ENCODE measurements at regions not wholly inside any gene's neighbourhood (a gene's known extent, or its start where the extent isn't known, plus 50 kb on each side); places are given as distances from the start of the nearest gene placed in this dataset.

GRCh38 chr2:15700131-15700530, 108.5 kb downstream of the DDX1 start:
- Histone ChIP-seq H3K18ac (ENCODE audit: low read length) (no peak overlapping the region), H3K4me2 (ENCODE audit: low read length) (no peak overlapping the region), H2BK120ac (ENCODE audit: insufficient read depth, low read length, poor library complexity) (no peak overlapping the region), H3K79me2 (ENCODE audit: control insufficient read depth, insufficient read depth, low read length, poor library complexity) (no peaks in the 10 kb centered on the region), H3K27ac (ENCODE audit: low read depth, low read length) (no peak overlapping the region), H3K23ac (ENCODE audit: low read length) (no peak overlapping the region), H3K4me1 (ENCODE audit: control insufficient read depth in 1 of 2, insufficient read depth in 2 of 2, low read length in 2 of 2) (peaks cover 0 to 6% of the 10 kb centered on the region in 2 experiments), H2AFZ (ENCODE audit: insufficient read depth, low read length, poor library complexity) (no peak overlapping the region), H3K36me3 (ENCODE audit: control insufficient read depth in 1 of 2, insufficient read depth in 2 of 2, low read length in 2 of 2) (no peaks in the 10 kb centered on the region), H3K9me3 (ENCODE audit: insufficient read depth, low read depth, low read length) (no peaks in the 10 kb centered on the region), H2BK12ac (ENCODE audit: low read length) (no peak overlapping the region), H4K8ac (ENCODE audit: low read depth, low read length) (no peak overlapping the region), H3K79me1 (ENCODE audit: low read length) (peaks cover 4% of the 10 kb centered on the region), H3K14ac (ENCODE audit: low read length) (no peak overlapping the region), H4K91ac (ENCODE audit: low read depth, low read length) (no peak overlapping the region), H4K12ac (ENCODE audit: low read depth, low read length) (no peak overlapping the region), H3K9ac (ENCODE audit: low read length) (no peak overlapping the region), H2BK5ac (ENCODE audit: low read depth, low read length, poor library complexity) (no peak overlapping the region), H3K27me3 (ENCODE audit: insufficient read depth, low read length) (no peaks in the 10 kb centered on the region), H3K4me3 (ENCODE audit: low read depth, low read length) (no peak overlapping the region), H2AK5ac (ENCODE audit: low read length) (no peak overlapping the region), H3K4ac (ENCODE audit: low read depth, low read length) (no peak overlapping the region)
- WGBS (ENCODE audit: extremely low coverage, insufficient coverage, insufficient read length): no CpG with 5 or more reads among the region's 2 CpGs
- DNase-seq: no peak

- no peak overlapping the region for H4K91ac ChIP-seq (ENCODE audit: low read depth, low read length)
- no peak overlapping the region for H2AK5ac ChIP-seq (ENCODE audit: low read length)
- H3K14ac ChIP-seq (ENCODE audit: low read length): no peak overlapping the region
- H3K18ac ChIP-seq (ENCODE audit: low read length): no peak overlapping the region
- H3K79me2 ChIP-seq (ENCODE audit: control insufficient read depth, insufficient read depth, low read length, poor library complexity): no peaks in the 10 kb centered on the region
- no peak overlapping the region for H3K4me3 ChIP-seq (ENCODE audit: low read depth, low read length)
- no peak overlapping the region for H4K8ac ChIP-seq (ENCODE audit: low read depth, low read length)
- H3K27me3 ChIP-seq (ENCODE audit: insufficient read depth, low read length): no peaks in the 10 kb centered on the region
- no peaks in the 10 kb centered on the region for H3K9me3 ChIP-seq (ENCODE audit: insufficient read depth, low read depth, low read length)
- H2AFZ ChIP-seq (ENCODE audit: insufficient read depth, low read length, poor library complexity): no peak overlapping the region
- H3K9ac ChIP-seq (ENCODE audit: low read length): no peak overlapping the region
- no peak overlapping the region for H3K4me2 ChIP-seq (ENCODE audit: low read length)
- no peak overlapping the region for H2BK5ac ChIP-seq (ENCODE audit: low read depth, low read length, poor library complexity)
- no peak overlapping the region for H3K4ac ChIP-seq (ENCODE audit: low read depth, low read length)
- DNase-seq: no peak
- no peak overlapping the region for H3K23ac ChIP-seq (ENCODE audit: low read length)
- peaks cover 4% of the 10 kb centered on the region for H3K79me1 ChIP-seq (ENCODE audit: low read length)
- H3K27ac ChIP-seq (ENCODE audit: low read depth, low read length): no peak overlapping the region
- H2BK120ac ChIP-seq (ENCODE audit: insufficient read depth, low read length, poor library complexity): no peak overlapping the region
- H3K36me3 ChIP-seq (ENCODE audit: control insufficient read depth in 1 of 2, insufficient read depth in 2 of 2, low read length in 2 of 2): no peaks in the 10 kb centered on the region
- H3K4me1 ChIP-seq (ENCODE audit: control insufficient read depth in 1 of 2, insufficient read depth in 2 of 2, low read length in 2 of 2): peaks cover 0 to 6% of the 10 kb centered on the region in 2 experiments
- H2BK12ac ChIP-seq (ENCODE audit: low read length): no peak overlapping the region
- no peak overlapping the region for H4K12ac ChIP-seq (ENCODE audit: low read depth, low read length)
- no CpG with 5 or more reads among the region's 7 CpGs for WGBS (ENCODE audit: extremely low coverage, insufficient coverage, insufficient read length)
Measured at GRCh38 chr2:15700599-15701340, 109.1 kb downstream of the DDX1 start.

DNA sequence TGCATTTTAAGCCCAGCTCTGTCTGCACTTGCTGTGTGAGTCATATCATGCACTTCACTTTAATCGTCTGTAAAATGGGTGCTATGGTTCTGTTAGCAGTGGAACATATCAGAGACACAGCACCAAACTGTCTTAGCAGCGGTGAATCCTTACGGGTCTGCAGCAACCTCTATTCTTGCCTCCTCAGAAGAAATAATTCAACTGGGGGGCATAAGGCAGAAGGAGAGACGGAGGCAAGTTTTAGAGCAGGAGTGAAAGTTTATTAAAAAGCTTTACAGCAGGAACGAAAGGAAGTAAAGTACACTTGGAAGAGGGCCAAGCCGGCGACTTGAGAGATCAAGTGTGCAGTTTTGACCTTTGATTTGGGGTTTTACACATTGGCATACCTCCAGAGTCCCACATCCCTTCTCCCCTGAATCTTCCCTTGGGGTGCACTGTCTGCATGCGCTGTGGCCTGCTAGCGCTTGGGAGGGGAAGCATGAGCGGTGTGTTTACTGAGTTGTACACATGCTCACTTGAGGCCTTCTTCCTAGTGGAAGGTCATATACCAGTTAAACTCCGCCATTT, 109.8 kb downstream of the DDX1 start:
- H2BK5ac ChIP-seq (ENCODE audit: low read depth, low read length, poor library complexity): no peak overlapping the region
- H3K18ac ChIP-seq (ENCODE audit: low read length): no peak overlapping the region
- H2AFZ ChIP-seq (ENCODE audit: insufficient read depth, low read length, poor library complexity): no peak overlapping the region
- H3K4me1 ChIP-seq (ENCODE audit: control insufficient read depth in 1 of 2, insufficient read depth in 2 of 2, low read length in 2 of 2): peaks cover 0 to 6% of the 10 kb centered on the region in 2 experiments
- H3K23ac ChIP-seq (ENCODE audit: low read length): no peak overlapping the region
- no peaks in the 10 kb centered on the region for H3K79me2 ChIP-seq (ENCODE audit: control insufficient read depth, insufficient read depth, low read length, poor library complexity)
- no peak overlapping the region for H2BK12ac ChIP-seq (ENCODE audit: low read length)
- H2AK5ac ChIP-seq (ENCODE audit: low read length): no peak overlapping the region
- no peak overlapping the region for H3K27ac ChIP-seq (ENCODE audit: low read depth, low read length)
- no peak for DNase-seq
- no peak overlapping the region for H3K4ac ChIP-seq (ENCODE audit: low read depth, low read length)
- no peak overlapping the region for H4K12ac ChIP-seq (ENCODE audit: low read depth, low read length)
- no peaks in the 10 kb centered on the region for H3K27me3 ChIP-seq (ENCODE audit: insufficient read depth, low read length)
- H3K4me3 ChIP-seq (ENCODE audit: low read depth, low read length): no peak overlapping the region
- H3K9me3 ChIP-seq (ENCODE audit: insufficient read depth, low read depth, low read length): no peaks in the 10 kb centered on the region
- no peak overlapping the region for H3K4me2 ChIP-seq (ENCODE audit: low read length)
- H3K79me1 ChIP-seq (ENCODE audit: low read length): peaks cover 4% of the 10 kb centered on the region
- no peak overlapping the region for H2BK120ac ChIP-seq (ENCODE audit: insufficient read depth, low read length, poor library complexity)
- H4K8ac ChIP-seq (ENCODE audit: low read depth, low read length): no peak overlapping the region
- no peak overlapping the region for H4K91ac ChIP-seq (ENCODE audit: low read depth, low read length)
- no peak overlapping the region for H3K14ac ChIP-seq (ENCODE audit: low read length)
- no CpG with 5 or more reads among the region's 11 CpGs for WGBS (ENCODE audit: extremely low coverage, insufficient coverage, insufficient read length)
- H3K9ac ChIP-seq (ENCODE audit: low read length): no peak overlapping the region
- H3K36me3 ChIP-seq (ENCODE audit: control insufficient read depth in 1 of 2, insufficient read depth in 2 of 2, low read length in 2 of 2): no peaks in the 10 kb centered on the region

DNA sequence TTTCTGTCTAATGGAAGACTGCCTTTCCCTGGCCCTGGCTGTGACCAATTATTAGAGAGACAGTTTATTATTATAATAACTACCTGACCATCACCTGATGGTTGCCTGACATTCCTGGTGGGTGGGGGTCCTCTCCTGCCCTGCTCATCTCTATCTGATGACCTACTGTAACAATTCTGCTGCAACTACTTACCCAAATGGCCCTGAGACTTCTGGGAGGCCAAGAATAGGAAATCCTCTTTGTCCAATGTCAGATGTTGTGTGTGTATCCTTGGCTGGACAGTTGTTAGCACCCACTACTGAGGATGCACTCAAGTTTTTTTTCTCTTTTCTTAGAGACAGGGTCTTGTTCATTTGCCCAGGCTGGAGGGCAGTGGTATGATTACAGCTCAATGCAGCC, 110.3 kb downstream of the DDX1 start:
- H4K8ac ChIP-seq (ENCODE audit: low read depth, low read length): no peak overlapping the region
- no peak overlapping the region for H3K18ac ChIP-seq (ENCODE audit: low read length)
- no peak overlapping the region for H3K14ac ChIP-seq (ENCODE audit: low read length)
- no peak for DNase-seq
- H3K9me3 ChIP-seq (ENCODE audit: insufficient read depth, low read depth, low read length): no peaks in the 10 kb centered on the region
- no peak overlapping the region for H3K4me3 ChIP-seq (ENCODE audit: low read depth, low read length)
- H3K23ac ChIP-seq (ENCODE audit: low read length): no peak overlapping the region
- no peak overlapping the region for H3K27ac ChIP-seq (ENCODE audit: low read depth, low read length)
- no peak overlapping the region for H3K9ac ChIP-seq (ENCODE audit: low read length)
- no peaks in the 10 kb centered on the region for H3K27me3 ChIP-seq (ENCODE audit: insufficient read depth, low read length)
- no peak overlapping the region for H3K4me2 ChIP-seq (ENCODE audit: low read length)
- no peak overlapping the region for H2BK5ac ChIP-seq (ENCODE audit: low read depth, low read length, poor library complexity)
- H3K4ac ChIP-seq (ENCODE audit: low read depth, low read length): no peak overlapping the region
- no peak overlapping the region for H2AK5ac ChIP-seq (ENCODE audit: low read length)
- H4K12ac ChIP-seq (ENCODE audit: low read depth, low read length): no peak overlapping the region
- no peak overlapping the region for H4K91ac ChIP-seq (ENCODE audit: low read depth, low read length)
- H3K36me3 ChIP-seq (ENCODE audit: control insufficient read depth in 1 of 2, insufficient read depth in 2 of 2, low read length in 2 of 2): no peaks in the 10 kb centered on the region
- H3K79me1 ChIP-seq (ENCODE audit: low read length): peaks cover 4% of the 10 kb centered on the region
- H2AFZ ChIP-seq (ENCODE audit: insufficient read depth, low read length, poor library complexity): no peak overlapping the region
- no peaks in the 10 kb centered on the region for H3K79me2 ChIP-seq (ENCODE audit: control insufficient read depth, insufficient read depth, low read length, poor library complexity)
- no peak overlapping the region for H2BK12ac ChIP-seq (ENCODE audit: low read length)
- H3K4me1 ChIP-seq (ENCODE audit: control insufficient read depth in 1 of 2, insufficient read depth in 2 of 2, low read length in 2 of 2): peaks cover 0 to 6% of the 10 kb centered on the region in 2 experiments
- no peak overlapping the region for H2BK120ac ChIP-seq (ENCODE audit: insufficient read depth, low read length, poor library complexity)

Data from trophoblast cell (in vitro differentiated cells and primary cell).